H1 (cell line): ENCODE measurements at regions not wholly inside any gene's neighbourhood (a gene's known extent, or its start where the extent isn't known, plus 50 kb on each side); places are given as distances from the start of the nearest gene placed in this dataset.

Experiments
- CTCF ChIA-PET: fragments of 300-600 bp; sonication (Branson Sonifier 250); formaldehyde crosslinking; loops from one replicate; lab custom pipeline; 2021; ENCODE audit not compliant: partially characterized antibody; lab: Charles Lee
- POLR2A ChIA-PET: fragments of 300-600 bp; sonication (Branson Sonifier 250); formaldehyde crosslinking; loops from one replicate; lab custom pipeline; 2021; ENCODE audit warnings: inconsistent platforms; ENCODE audit not compliant: partially characterized antibody; lab: Charles Lee
- DNase-seq, 2 experiments: peaks; one replicate each; pipeline versions ENCODE4 v3.0.0 to v3.0.0-alpha.2; 2010 to 2022; ENCODE audit warnings: low spot score in 2 of 2, low read depth in 1 of 2, mixed read lengths in 1 of 2
- FAIRE-seq: peaks from 2 replicates; lab custom pipeline; 2011; peaks lifted over from hg19 to GRCh38; lab: Jason Lieb, UNC
- H2AFZ ChIP-seq: 2 replicates; pipeline ENCODE4 v1.8.1; 2012; ENCODE audit warnings: low read length, inconsistent platforms
- H2AK5ac ChIP-seq: 2 replicates; pipeline ENCODE4 v1.6.1; 2013; ENCODE audit warnings: low read depth, low read length
- H2BK120ac ChIP-seq: replicated peaks from 2 replicates; pipeline ENCODE3; 2013; ENCODE audit warnings: low read depth, low read length, inconsistent platforms
- H2BK12ac ChIP-seq: 2 replicates; pipeline ENCODE4 v1.6.1; 2013; ENCODE audit warnings: low read depth, low read length
- H2BK15ac ChIP-seq: 2 replicates; pipeline ENCODE4 v1.6.1; 2013; ENCODE audit warnings: low read length
- H2BK20ac ChIP-seq: 2 replicates; pipeline ENCODE4 v1.6.1; 2013; ENCODE audit warnings: low read length
- H2BK5ac ChIP-seq: 2 replicates; pipeline ENCODE4 v1.6.1; 2013; ENCODE audit warnings: low read depth, low read length
- H3K14ac ChIP-seq: 2 replicates; pipeline ENCODE4 v1.6.1; 2013; ENCODE audit warnings: inconsistent platforms; ENCODE audit not compliant: insufficient read length
- H3K18ac ChIP-seq: 2 replicates; pipeline ENCODE4 v1.6.1; 2013; ENCODE audit warnings: low read length; ENCODE audit errors: extremely low read depth
- H3K23ac ChIP-seq: 2 replicates; pipeline ENCODE4 v1.6.1; 2013; ENCODE audit warnings: inconsistent platforms; ENCODE audit not compliant: insufficient read length
- H3K23me2 ChIP-seq: 2 replicates; pipeline ENCODE4 v1.6.1; 2013; ENCODE audit warnings: low read depth, low read length
- H3K27ac ChIP-seq: 2 replicates; pipeline ENCODE4 v1.6.1; 2011; ENCODE audit warnings: low read depth, low read length, inconsistent platforms
- H3K27me3 ChIP-seq, 4 experiments: replicated peaks in 1 of 4; 1 replicate in 1 of 4; 2 replicates in 3 of 4; pipeline versions ENCODE4 v1.6.1 to v1.8.1; 2011 to 2013; ENCODE audit warnings: low read length in 3 of 4, mild to moderate bottlenecking in 3 of 4, inconsistent platforms in 2 of 4, mixed read lengths in 2 of 4, moderate library complexity in 1 of 4; ENCODE audit not compliant: control insufficient read depth in 3 of 4, insufficient read depth in 3 of 4; ENCODE audit errors: extremely low read depth in 1 of 4
- H3K36me3 ChIP-seq, 4 experiments: 2 replicates each; pipeline versions ENCODE4 v1.6.1 to v1.8.1; 2011 to 2013; ENCODE audit warnings: mild to moderate bottlenecking in 4 of 4, low read length in 3 of 4, moderate library complexity in 2 of 4, control low read depth in 1 of 4, inconsistent platforms in 1 of 4; ENCODE audit not compliant: insufficient read depth in 4 of 4, control insufficient read depth in 2 of 4
- H3K4ac ChIP-seq: replicated peaks from 2 replicates; pipeline ENCODE3; 2013; ENCODE audit warnings: low read length, low read depth, mixed read lengths, inconsistent platforms; ENCODE audit not compliant: insufficient read length
- H3K4me1 ChIP-seq, 4 experiments: replicated peaks in 1 of 4; 1 replicate in 1 of 4; 2 replicates in 3 of 4; pipeline versions ENCODE4 v1.6.1 to v1.8.1; 2011 to 2013; ENCODE audit warnings: low read length in 3 of 4, inconsistent platforms in 2 of 4, mixed read lengths in 1 of 4; ENCODE audit not compliant: insufficient read depth in 4 of 4, control insufficient read depth in 3 of 4
- H3K4me2 ChIP-seq, 2 experiments: 2 replicates each; pipeline versions ENCODE4 v1.6.1 to v1.8.1; 2011 to 2013; ENCODE audit warnings: low read depth in 2 of 2, low read length in 2 of 2, control low read depth in 1 of 2, inconsistent platforms in 1 of 2, mild to moderate bottlenecking in 1 of 2; ENCODE audit not compliant: insufficient read depth in 1 of 2
- H3K4me3 ChIP-seq, 4 experiments: fragments of 200-600, 300-600 bp in 1 of 4; sonication (generic), shearing (Covaris generic), sonication (Bioruptor Twin) in 1 of 4; 2 replicates each; pipeline versions ENCODE4 v1.5.1 to v1.8.1; 2011 to 2016; ENCODE audit warnings: low read length in 4 of 4, low read depth in 3 of 4, control low read depth in 2 of 4, inconsistent platforms in 2 of 4, mild to moderate bottlenecking in 2 of 4, mixed read lengths in 1 of 4, moderate library complexity in 1 of 4; ENCODE audit not compliant: insufficient read depth in 2 of 4; ENCODE audit errors: extremely low read depth in 1 of 4
- H3K56ac ChIP-seq: replicated peaks from 2 replicates; pipeline ENCODE3; 2013; ENCODE audit warnings: low read depth, mild to moderate bottlenecking, mixed read lengths, low read length, inconsistent platforms; ENCODE audit not compliant: insufficient read length
- H3K79me1 ChIP-seq: 2 replicates; pipeline ENCODE4 v1.6.1; 2013; ENCODE audit warnings: low read depth, low read length, control low read depth
- H3K79me2 ChIP-seq, 2 experiments: 2 replicates each; pipeline versions ENCODE4 v1.6.1 to v1.8.1; 2012 to 2013; ENCODE audit warnings: low read length in 2 of 2, mild to moderate bottlenecking in 2 of 2, inconsistent platforms in 1 of 2; ENCODE audit not compliant: insufficient read depth in 2 of 2, control insufficient read depth in 1 of 2
- H3K9ac ChIP-seq, 4 experiments: replicated peaks in 1 of 4; 1 replicate in 1 of 4; 2 replicates in 3 of 4; pipeline versions ENCODE4 v1.6.1 to v1.8.1; 2011 to 2013; ENCODE audit warnings: low read depth in 3 of 4, low read length in 3 of 4, control low read depth in 2 of 4, mild to moderate bottlenecking in 2 of 4, moderate library complexity in 2 of 4, inconsistent platforms in 1 of 4; ENCODE audit errors: extremely low read depth in 1 of 4
- H3K9me3 ChIP-seq, 2 experiments: 2 replicates each; pipeline versions ENCODE4 v1.6.1 to v1.8.1; 2012 to 2013; ENCODE audit warnings: mild to moderate bottlenecking in 2 of 2, moderate library complexity in 2 of 2, control low read depth in 1 of 2, inconsistent platforms in 1 of 2, low read depth in 1 of 2, low read length in 1 of 2, mixed read lengths in 1 of 2; ENCODE audit not compliant: insufficient read depth in 2 of 2
- H4K20me1 ChIP-seq, 2 experiments: replicated peaks in 1 of 2; 2 replicates each; pipeline versions ENCODE3 to v1.8.1; 2011 to 2013; ENCODE audit warnings: inconsistent platforms in 2 of 2, low read length in 2 of 2, mild to moderate bottlenecking in 1 of 2; ENCODE audit not compliant: insufficient read depth in 2 of 2, control insufficient read depth in 1 of 2
- H4K5ac ChIP-seq: 2 replicates; pipeline ENCODE4 v1.6.1; 2013; ENCODE audit warnings: low read length, low read depth, mixed read lengths, inconsistent platforms; ENCODE audit not compliant: insufficient read length
- H4K8ac ChIP-seq: 2 replicates; pipeline ENCODE4 v1.8.0; 2013; ENCODE audit warnings: mild to moderate bottlenecking, moderate library complexity, low read length, inconsistent platforms; ENCODE audit not compliant: insufficient read depth; ENCODE audit errors: extremely low read depth
- H4K91ac ChIP-seq: replicated peaks from 2 replicates; pipeline ENCODE3; 2013; ENCODE audit warnings: low read length, mixed read lengths, inconsistent platforms; ENCODE audit not compliant: insufficient read length
- BACH1 ChIP-seq: IDR thresholded peaks from 2 replicates; pipeline ENCODE4 v1.6.1; 2012; ENCODE audit warnings: low read length, improper control_type of control experiment
- EP300 ChIP-seq, 2 experiments: IDR thresholded peaks; 1 replicate in 1 of 2; 2 replicates in 1 of 2; pipeline ENCODE4 v1.6.1; 2011 to 2012; ENCODE audit warnings: low read depth in 2 of 2, low read length in 2 of 2, mild to moderate bottlenecking in 2 of 2, borderline replicate concordance in 1 of 2, inconsistent platforms in 1 of 2, moderate library complexity in 1 of 2
- FOSL1 ChIP-seq: IDR thresholded peaks from 2 replicates; pipeline ENCODE4 v1.6.1; 2011; ENCODE audit warnings: mild to moderate bottlenecking, low read depth, low read length, moderate library complexity; ENCODE audit not compliant: insufficient read depth
- GABPA ChIP-seq: IDR thresholded peaks from 2 replicates; pipeline ENCODE4 v1.6.1; 2011; ENCODE audit warnings: mild to moderate bottlenecking, low read length, moderate library complexity, borderline replicate concordance; ENCODE audit not compliant: insufficient read depth
- HDAC6 ChIP-seq: IDR thresholded peaks from one replicate; pipeline ENCODE4 v1.7.1; 2012; ENCODE audit warnings: low read depth, mild to moderate bottlenecking, inconsistent platforms, low read length, moderate library complexity
- RAD21 ChIP-seq, 2 experiments: IDR thresholded peaks in 1 of 2; conservative IDR thresholded peaks in 1 of 2; 2 replicates each; pipeline ENCODE4 v1.6.1; 2011; ENCODE audit warnings: low read depth in 2 of 2, low read length in 2 of 2, improper control_type of control experiment in 1 of 2, inconsistent platforms in 1 of 2, mild to moderate bottlenecking in 1 of 2, moderate library complexity in 1 of 2
- RXRA ChIP-seq: IDR thresholded peaks from 2 replicates; pipeline ENCODE4 v1.6.1; 2011; ENCODE audit warnings: low read depth, mild to moderate bottlenecking, low read length, moderate library complexity; ENCODE audit not compliant: insufficient read depth
- SAP30 ChIP-seq: fragments of 300-600 bp; sonication (generic); IDR thresholded peaks from 2 replicates; pipeline ENCODE4 v1.7.1; 2012; ENCODE audit warnings: low read length, moderate library complexity, mild to moderate bottlenecking, inconsistent platforms; ENCODE audit not compliant: insufficient read depth, insufficient replicate concordance
- SIRT6 ChIP-seq: IDR thresholded peaks from one replicate; pipeline ENCODE4 v1.7.1; 2012; ENCODE audit warnings: low read length, inconsistent platforms
- SIX5 ChIP-seq: IDR thresholded peaks from 2 replicates; pipeline ENCODE4 v1.6.1; 2011; ENCODE audit warnings: mild to moderate bottlenecking, low read depth, low read length
- TBP ChIP-seq: IDR thresholded peaks from 2 replicates; pipeline ENCODE4 v1.6.1; 2011; ENCODE audit warnings: low read depth, low read length, improper control_type of control experiment
- ZNF274 ChIP-seq: IDR thresholded peaks from 2 replicates; pipeline ENCODE4 v1.7.0; 2012; ENCODE audit warnings: low read length, borderline replicate concordance; ENCODE audit errors: extremely low read depth
- WGBS, 2 experiments: shearing (Covaris generic) in 1 of 2; methylation state at CpG; one replicate each; pipeline versions ENCODE4 v1.1.6 to v1.1.7; 2013 to 2015; ENCODE audit warnings: low lambda C conversion rate in 2 of 2, mixed read lengths in 2 of 2, inconsistent platforms in 1 of 2, low coverage in 1 of 2, missing lambda C conversion rate in 1 of 2; ENCODE audit not compliant: insufficient replicate concordance in 2 of 2, insufficient coverage in 1 of 2, insufficient read length in 1 of 2; ENCODE audit errors: extremely low coverage in 1 of 2, missing lambda C conversion rate in 1 of 2; 5-methylcytosine and 5-hydroxymethylcytosine counted together
- TF ChIP-seq, protein P1 (sequence below): IDR thresholded peaks from 2 replicates; pipeline ENCODE4 v1.6.1; 2012; ENCODE audit warnings: inconsistent platforms
- TF ChIP-seq, protein P2 (sequence below): IDR thresholded peaks from 2 replicates; pipeline ENCODE4 v1.6.1; 2012; ENCODE audit warnings: inconsistent platforms

DNA sequence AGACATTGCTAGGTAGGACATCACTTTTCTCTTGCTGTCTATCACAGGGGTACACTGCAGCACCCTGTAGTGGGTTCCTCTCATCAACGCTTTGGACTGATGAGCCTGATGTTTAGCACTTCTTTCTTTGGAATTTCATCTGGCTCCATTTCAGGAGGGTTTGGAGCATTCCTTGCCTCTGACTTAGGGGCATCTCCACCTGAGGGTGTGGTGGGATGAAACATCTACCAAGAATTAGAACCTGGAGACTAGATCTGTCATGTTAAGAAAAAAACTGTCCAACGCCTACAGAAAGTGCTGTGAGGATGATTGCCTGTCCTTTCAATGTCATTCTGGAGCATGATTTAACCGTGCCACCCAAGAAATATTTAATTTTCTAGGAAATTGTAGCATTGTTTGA is 648.4 kb downstream of the ETS1 start:
- no peak overlapping the region for H2AK5ac ChIP-seq
- no peak overlapping the region for H2BK20ac ChIP-seq
- no peak overlapping the region for H2BK15ac ChIP-seq
- POLR2A ChIA-PET = no interaction called here
- no peak overlapping the region for H3K4ac ChIP-seq
- CTCF ChIA-PET = interaction anchor here (0.8 kb wide), 1 partner anchor 19 kb away, joined by 5 read pairs; no protein-coding TSS in a partner anchor
- no peaks in the 10 kb centered on the region for H3K9me3 ChIP-seq
- no peak overlapping the region for H2BK12ac ChIP-seq
- H3K18ac ChIP-seq = no peak overlapping the region
- H4K91ac ChIP-seq = no peak overlapping the region
- no peaks in the 10 kb centered on the region for H3K4me1 ChIP-seq
- H3K79me1 ChIP-seq = no peaks in the 10 kb centered on the region
- no peak overlapping the region for H3K27ac ChIP-seq
- no peak overlapping the region for H3K4me2 ChIP-seq
- H3K14ac ChIP-seq = no peak overlapping the region
- no peak overlapping the region for H2BK5ac ChIP-seq
- no peak overlapping the region for H3K23ac ChIP-seq
- no peaks in the 10 kb centered on the region for H3K23me2 ChIP-seq
- FAIRE-seq (no peak), DNase-seq (no peak)
- H3K9ac ChIP-seq = no peak overlapping the region
- no peak overlapping the region for H3K4me3 ChIP-seq
- no peaks in the 10 kb centered on the region for H4K20me1 ChIP-seq
- no peak overlapping the region for H3K56ac ChIP-seq
- WGBS, 2 experiments = 87% methylated on average over 3 of the region's 3 CpGs; no CpG with 5 or more reads in 1 of the 2 experiments
- no peaks in the 10 kb centered on the region for H3K27me3 ChIP-seq
- H3K36me3 ChIP-seq = no peaks in the 10 kb centered on the region
- no peak overlapping the region for H4K8ac ChIP-seq
- no peaks in the 10 kb centered on the region for H3K79me2 ChIP-seq
- H2BK120ac ChIP-seq = no peak overlapping the region
- no peak overlapping the region for H2AFZ ChIP-seq
- no peak overlapping the region for H4K5ac ChIP-seq
- TF ChIP-seq EP300 (IDR thresholded peaks at IDR 0.05; ENCODE audit: borderline replicate concordance in 1 of 2, low read depth in 2 of 2, low read length in 2 of 2) (no peak), HDAC6 (no peak), FOSL1 (no peak), TBP (no peak), ZNF274 (no peak), BACH1 (no peak), GABPA (no peak), SIRT6 (no peak), RAD21 (IDR thresholded peaks at IDR 0.05 in 1 of 2, conservative IDR thresholded peaks at IDR 0.05 in 1 of 2; ENCODE audit: low read depth in 2 of 2, low read length in 2 of 2) (no peak), SIX5 (no peak), RXRA (no peak), SAP30 (no peak)
- TF ChIP-seq, protein P1, sequence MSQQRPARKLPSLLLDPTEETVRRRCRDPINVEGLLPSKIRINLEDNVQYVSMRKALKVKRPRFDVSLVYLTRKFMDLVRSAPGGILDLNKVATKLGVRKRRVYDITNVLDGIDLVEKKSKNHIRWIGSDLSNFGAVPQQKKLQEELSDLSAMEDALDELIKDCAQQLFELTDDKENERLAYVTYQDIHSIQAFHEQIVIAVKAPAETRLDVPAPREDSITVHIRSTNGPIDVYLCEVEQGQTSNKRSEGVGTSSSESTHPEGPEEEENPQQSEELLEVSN = no peak
- TF ChIP-seq, protein P2, sequence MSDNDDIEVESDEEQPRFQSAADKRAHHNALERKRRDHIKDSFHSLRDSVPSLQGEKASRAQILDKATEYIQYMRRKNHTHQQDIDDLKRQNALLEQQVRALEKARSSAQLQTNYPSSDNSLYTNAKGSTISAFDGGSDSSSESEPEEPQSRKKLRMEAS = no peak
